HG03571 (cell line): ENCODE measurements at regions not wholly inside any gene's neighbourhood (a gene's known extent, or its start where the extent isn't known, plus 50 kb on each side); places are given as distances from the start of the nearest gene placed in this dataset.
A peak's percentile ranks its signal among the peaks of the same experiment; 100 is the strongest.
"Not testable (repeated sequence)": the region's sequence is repeated elsewhere in the genome, so short reads cannot be mapped to it uniquely, and the experiment has no call there.

Experiments
- ATAC-seq: cut with Tn5 transposase; IDR thresholded peaks from one replicate; pipeline ENCODE4 v1.9.1; 2021; ENCODE audit not compliant: unreplicated experiment

GRCh38 chr4:111921714-111922113, 223.5 kb upstream of the FAM241A start:
- ATAC-seq: no peak

- no peak for ATAC-seq
Observed at GRCh38 chr4:111923786-111924185, 221.5 kb upstream of the FAM241A start.

GRCh38 chr4:111924696-111925095, 220.6 kb upstream of the FAM241A start:
- ATAC-seq: no peak

GRCh38 chr4:111930659-111931058, 214.6 kb upstream of the FAM241A start:
- ATAC-seq: peak; percentile 99

- ATAC-seq: no peak
Observed at GRCh38 chr4:111933703-111934102, 211.6 kb upstream of the FAM241A start.

- no peak for ATAC-seq
Observed at GRCh38 chr4:111934314-111934713, 210.9 kb upstream of the FAM241A start.

GRCh38 chr4:111937368-111937767, 207.9 kb upstream of the FAM241A start:
- peak; percentile 53 for ATAC-seq

GRCh38 chr4:111941957-111942356, 203.3 kb upstream of the FAM241A start:
- no peak for ATAC-seq

- peak; percentile 92 for ATAC-seq
Observed at GRCh38 chr4:111943796-111944203, 201.5 kb upstream of the FAM241A start.

- ATAC-seq: no peak
Observed at GRCh38 chr4:111945014-111945413, 200.2 kb upstream of the FAM241A start.

- ATAC-seq: no peak
Observed at GRCh38 chr4:111946800-111947199, 198.5 kb upstream of the FAM241A start.

GRCh38 chr4:111952688-111953087, 192.6 kb upstream of the FAM241A start:
- no peak for ATAC-seq

- ATAC-seq: no peak
Observed at GRCh38 chr4:111954550-111954949, 190.7 kb upstream of the FAM241A start.

GRCh38 chr4:111955001-111955400, 190.3 kb upstream of the FAM241A start:
- ATAC-seq: no peak

GRCh38 chr4:111957116-111957515, 188.1 kb upstream of the FAM241A start:
- ATAC-seq: no peak

- ATAC-seq: no peak
Observed at GRCh38 chr4:111957997-111958396, 187.3 kb upstream of the FAM241A start.

GRCh38 chr4:111959222-111959621, 186.0 kb upstream of the FAM241A start:
- ATAC-seq: no peak

GRCh38 chr4:111960241-111960667, 185.0 kb upstream of the FAM241A start:
- ATAC-seq: peak; percentile 96

- ATAC-seq: not testable (repeated sequence)
Observed at GRCh38 chr4:111961026-111961425, 184.2 kb upstream of the FAM241A start.

- ATAC-seq: no peak
Observed at GRCh38 chr4:111961809-111962208, 183.4 kb upstream of the FAM241A start.

GRCh38 chr4:111963158-111963700, 182.0 kb upstream of the FAM241A start:
- ATAC-seq: no peak

- no peak for ATAC-seq
Observed at GRCh38 chr4:111977419-111977965, 167.8 kb upstream of the FAM241A start.

- ATAC-seq: no peak
Observed at GRCh38 chr4:111979921-111980320, 165.3 kb upstream of the FAM241A start.
